ENCODE measurements at regions not wholly inside any gene's neighbourhood (a gene's known extent, or its start where the extent isn't known, plus 50 kb on each side); places are given as distances from the start of the nearest gene placed in this dataset.

- H3K27me3 Mint-ChIP-seq: peaks cover 6 to 17% of the 10 kb centered on the region in 2 donors
- ATAC-seq (replicated peaks): no peak
- no peaks in the 10 kb centered on the region for H3K9me3 Mint-ChIP-seq
- H3K4me3 Mint-ChIP-seq: no peak overlapping the region
- peaks cover 0 to 2% of the 10 kb centered on the region in 2 donors for H3K4me1 Mint-ChIP-seq (ENCODE audit: low read depth in 2 of 2)
- DNase-seq: no peak
- no peak overlapping the region for H3K27ac Mint-ChIP-seq
- no peaks in the 10 kb centered on the region for H3K36me3 Mint-ChIP-seq (ENCODE audit: insufficient read depth)
Observed at GRCh38 chrX:13933851-13934250, 95.8 kb downstream of the GEMIN8 start.

- Mint-ChIP-seq H3K9me3 (no peaks in the 10 kb centered on the region), H3K27ac (no peak overlapping the region), H3K4me3 (no peak overlapping the region), H3K27me3 (peaks cover 6 to 22% of the 10 kb centered on the region in 2 donors), H3K4me1 (ENCODE audit: low read depth in 2 of 2) (peaks cover 0 to 2% of the 10 kb centered on the region in 2 donors), H3K36me3 (ENCODE audit: insufficient read depth) (no peaks in the 10 kb centered on the region)
- no peak for DNase-seq
- no peak for ATAC-seq (replicated peaks)
Observed at GRCh38 chrX:13933352-13933751, 96.3 kb downstream of the GEMIN8 start.

GRCh38 chrX:13932416-13932815, 97.3 kb downstream of the GEMIN8 start:
- H3K27ac Mint-ChIP-seq: no peak overlapping the region
- H3K4me3 Mint-ChIP-seq: no peak overlapping the region
- H3K9me3 Mint-ChIP-seq: no peaks in the 10 kb centered on the region
- DNase-seq (no peak), ATAC-seq (replicated peaks) (no peak)
- no peaks in the 10 kb centered on the region for H3K36me3 Mint-ChIP-seq (ENCODE audit: insufficient read depth)
- peaks cover 6 to 22% of the 10 kb centered on the region in 2 donors for H3K27me3 Mint-ChIP-seq
- H3K4me1 Mint-ChIP-seq (ENCODE audit: low read depth in 2 of 2): no peaks in the 10 kb centered on the region

GRCh38 chrX:13927175-13927574, 102.5 kb downstream of the GEMIN8 start:
- H3K4me3 Mint-ChIP-seq: no peak overlapping the region
- no peaks in the 10 kb centered on the region for H3K36me3 Mint-ChIP-seq (ENCODE audit: insufficient read depth)
- no peak for ATAC-seq (replicated peaks)
- peaks cover 6 to 11% of the 10 kb centered on the region in 2 donors for H3K27me3 Mint-ChIP-seq
- no peak overlapping the region for H3K27ac Mint-ChIP-seq
- H3K4me1 Mint-ChIP-seq (ENCODE audit: low read depth in 2 of 2): no peaks in the 10 kb centered on the region
- no peak for DNase-seq
- H3K9me3 Mint-ChIP-seq: no peaks in the 10 kb centered on the region

GRCh38 chrX:13923845-13924244, 105.8 kb downstream of the GEMIN8 start:
- ATAC-seq (replicated peaks) (no peak), DNase-seq (no peak)
- Mint-ChIP-seq H3K9me3 (no peaks in the 10 kb centered on the region), H3K4me3 (no peak overlapping the region), H3K27ac (no peak overlapping the region), H3K27me3 (peaks cover 0 to 5% of the 10 kb centered on the region in 2 donors), H3K4me1 (ENCODE audit: low read depth in 2 of 2) (no peaks in the 10 kb centered on the region), H3K36me3 (ENCODE audit: insufficient read depth) (no peaks in the 10 kb centered on the region)

- Mint-ChIP-seq H3K4me3 (no peak overlapping the region), H3K36me3 (ENCODE audit: insufficient read depth) (no peaks in the 10 kb centered on the region), H3K27ac (no peak overlapping the region), H3K4me1 (ENCODE audit: low read depth in 2 of 2) (no peaks in the 10 kb centered on the region), H3K9me3 (no peaks in the 10 kb centered on the region), H3K27me3 (no peaks in the 10 kb centered on the region)
- no peak for DNase-seq
- no peak for ATAC-seq (replicated peaks)
Observed at GRCh38 chrX:13923289-13923688, 106.4 kb upstream of the GPM6B start.

GRCh38 chrX:13917507-13917906, 100.6 kb upstream of the GPM6B start:
- Mint-ChIP-seq H3K36me3 (ENCODE audit: insufficient read depth) (no peaks in the 10 kb centered on the region), H3K9me3 (peaks cover 0 to 1% of the 10 kb centered on the region in 2 donors), H3K27me3 (peaks cover 0 to 5% of the 10 kb centered on the region in 2 donors), H3K4me1 (ENCODE audit: low read depth in 2 of 2) (no peaks in the 10 kb centered on the region), H3K27ac (no peak overlapping the region), H3K4me3 (no peak overlapping the region)
- DNase-seq (no peak), ATAC-seq (replicated peaks) (no peak)

- DNase-seq (no peak), ATAC-seq (replicated peaks) (no peak)
- Mint-ChIP-seq H3K27me3 (peaks cover 0 to 5% of the 10 kb centered on the region in 2 donors), H3K36me3 (ENCODE audit: insufficient read depth) (no peaks in the 10 kb centered on the region), H3K4me1 (ENCODE audit: low read depth in 2 of 2) (no peaks in the 10 kb centered on the region), H3K27ac (no peak overlapping the region), H3K9me3 (peaks cover 0 to 1% of the 10 kb centered on the region in 2 donors), H3K4me3 (no peak overlapping the region)
Observed at GRCh38 chrX:13911586-13911985, 94.7 kb upstream of the GPM6B start.

GRCh38 chrX:13906093-13906492, 89.2 kb upstream of the GPM6B start:
- H3K4me3 Mint-ChIP-seq: no peak overlapping the region
- H3K27ac Mint-ChIP-seq: no peak overlapping the region
- ATAC-seq (replicated peaks) (no peak), DNase-seq (no peak)
- H3K36me3 Mint-ChIP-seq (ENCODE audit: insufficient read depth): no peaks in the 10 kb centered on the region
- no peaks in the 10 kb centered on the region for H3K9me3 Mint-ChIP-seq
- no peaks in the 10 kb centered on the region for H3K4me1 Mint-ChIP-seq (ENCODE audit: low read depth in 2 of 2)
- H3K27me3 Mint-ChIP-seq: peaks cover 6 to 15% of the 10 kb centered on the region in 2 donors

GRCh38 chrX:13903405-13903804, 86.5 kb upstream of the GPM6B start:
- Mint-ChIP-seq H3K9me3 (no peaks in the 10 kb centered on the region), H3K4me3 (no peak overlapping the region), H3K27ac (no peak overlapping the region), H3K27me3 (peaks cover 6 to 15% of the 10 kb centered on the region in 2 donors), H3K4me1 (ENCODE audit: low read depth in 2 of 2) (no peaks in the 10 kb centered on the region), H3K36me3 (ENCODE audit: insufficient read depth) (no peaks in the 10 kb centered on the region)
- no peak for ATAC-seq (replicated peaks)
- no peak for DNase-seq

GRCh38 chrX:13902406-13902805, 85.5 kb upstream of the GPM6B start:
- no peaks in the 10 kb centered on the region for H3K36me3 Mint-ChIP-seq (ENCODE audit: insufficient read depth)
- H3K4me3 Mint-ChIP-seq: no peak overlapping the region
- no peaks in the 10 kb centered on the region for H3K4me1 Mint-ChIP-seq (ENCODE audit: low read depth in 2 of 2)
- peaks cover 6 to 20% of the 10 kb centered on the region in 2 donors for H3K27me3 Mint-ChIP-seq
- no peaks in the 10 kb centered on the region for H3K9me3 Mint-ChIP-seq
- ATAC-seq (replicated peaks) (no peak), DNase-seq (no peak)
- no peak overlapping the region for H3K27ac Mint-ChIP-seq

- ATAC-seq (replicated peaks): no peak
Observed at GRCh38 chrX:13901354-13901753, 84.5 kb upstream of the GPM6B start.

GRCh38 chrX:13900351-13900750, 83.5 kb upstream of the GPM6B start:
- Mint-ChIP-seq H3K4me3 (no peak overlapping the region), H3K4me1 (ENCODE audit: low read depth in 2 of 2) (no peaks in the 10 kb centered on the region), H3K36me3 (ENCODE audit: insufficient read depth) (no peaks in the 10 kb centered on the region), H3K27me3 (peaks cover 6 to 23% of the 10 kb centered on the region in 2 donors), H3K27ac (no peak overlapping the region), H3K9me3 (no peaks in the 10 kb centered on the region)
- ATAC-seq (replicated peaks) (no peak), DNase-seq (no peak)

More at GRCh38 chrX:13901354-13901753, 84.5 kb upstream of the GPM6B start:
- no peaks in the 10 kb centered on the region for H3K36me3 Mint-ChIP-seq (ENCODE audit: insufficient read depth)
- DNase-seq: no peak
- H3K4me3 Mint-ChIP-seq: no peak overlapping the region
- no peaks in the 10 kb centered on the region for H3K9me3 Mint-ChIP-seq
- H3K27me3 Mint-ChIP-seq: peaks cover 6 to 23% of the 10 kb centered on the region in 2 donors
- H3K27ac Mint-ChIP-seq: no peak overlapping the region
- no peaks in the 10 kb centered on the region for H3K4me1 Mint-ChIP-seq (ENCODE audit: low read depth in 2 of 2)

GRCh38 chrX:13899607-13900006, 82.7 kb upstream of the GPM6B start:
- Mint-ChIP-seq H3K9me3 (no peaks in the 10 kb centered on the region), H3K36me3 (ENCODE audit: insufficient read depth) (no peaks in the 10 kb centered on the region), H3K4me3 (no peak overlapping the region)

GRCh38 chrX:13898603-13899002, 81.7 kb upstream of the GPM6B start:
- Mint-ChIP-seq H3K9me3 (no peaks in the 10 kb centered on the region), H3K27me3 (peaks cover 6 to 23% of the 10 kb centered on the region in 2 donors), H3K4me1 (ENCODE audit: low read depth in 2 of 2) (no peaks in the 10 kb centered on the region), H3K27ac (no peak overlapping the region), H3K4me3 (no peak overlapping the region), H3K36me3 (ENCODE audit: insufficient read depth) (no peaks in the 10 kb centered on the region)
- ATAC-seq (replicated peaks): no peak
- DNase-seq: no peak

More at GRCh38 chrX:13899607-13900006, 82.7 kb upstream of the GPM6B start:
- Mint-ChIP-seq H3K27me3 (peaks cover 6 to 23% of the 10 kb centered on the region in 2 donors), H3K4me1 (ENCODE audit: low read depth in 2 of 2) (no peaks in the 10 kb centered on the region), H3K27ac (no peak overlapping the region)
- DNase-seq (no peak), ATAC-seq (replicated peaks) (no peak)
